ENCODE measurements at regions not wholly inside any gene's neighbourhood (a gene's known extent, or its start where the extent isn't known, plus 50 kb on each side); places are given as distances from the start of the nearest gene placed in this dataset.

- TF ChIP-seq CTCF (IDR thresholded peaks at IDR 0.05) (no peak), USF2 (IDR thresholded peaks at IDR 0.05; ENCODE audit: borderline replicate concordance, low read depth, low read length) (no peak), GABPA (IDR thresholded peaks at IDR 0.05; ENCODE audit: low read depth) (no peak), GATA2 (CRISPR knock-in tag; IDR thresholded peaks at IDR 0.05) (no peak), MAX (IDR thresholded peaks at IDR 0.05; ENCODE audit: low read depth) (no peak)
Measured at GRCh38 chr2:193693758-193694157, 1499.0 kb upstream of the TMEFF2 start.
